ENCODE measurements at regions not wholly inside any gene's neighbourhood (a gene's known extent, or its start where the extent isn't known, plus 50 kb on each side); places are given as distances from the start of the nearest gene placed in this dataset.
"Not testable (repeated sequence)": the region's sequence is repeated elsewhere in the genome, so short reads cannot be mapped to it uniquely, and the experiment has no call there.

- DNase-seq: peak; percentile 32 to 59 (median 54)
These were observed 79.5 kb upstream of the GJB6 start for GRCh38 chr13:20311596-20311995.

DNA sequence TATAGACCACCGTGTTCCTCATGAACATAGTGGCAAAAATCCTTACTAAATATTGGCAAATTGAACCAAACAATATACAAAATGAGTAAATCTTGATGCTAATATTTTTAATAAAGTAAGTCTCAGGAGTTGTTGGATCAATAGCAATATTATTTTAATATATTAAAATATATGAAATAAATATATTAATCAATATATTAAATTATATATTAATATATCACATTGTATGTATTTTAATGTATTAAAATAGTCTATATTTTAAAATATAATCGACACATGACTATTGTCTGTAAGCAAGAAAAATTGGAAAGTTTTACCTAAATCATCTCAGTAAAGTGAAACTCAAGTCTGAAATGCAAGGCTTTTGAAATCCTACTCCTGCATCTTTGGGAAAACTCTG is 78.9 kb upstream of the GJB6 start:
- no peak for DNase-seq

GRCh38 chr13:20306039-20306438 is 73.9 kb upstream of the GJB6 start:
- no peak for DNase-seq

- no peak for DNase-seq
These were observed 73.5 kb upstream of the GJB6 start for GRCh38 chr13:20305587-20305986.

GRCh38 chr13:20304061-20304460 is 71.9 kb upstream of the GJB6 start:
- DNase-seq: not testable (repeated sequence)

DNA sequence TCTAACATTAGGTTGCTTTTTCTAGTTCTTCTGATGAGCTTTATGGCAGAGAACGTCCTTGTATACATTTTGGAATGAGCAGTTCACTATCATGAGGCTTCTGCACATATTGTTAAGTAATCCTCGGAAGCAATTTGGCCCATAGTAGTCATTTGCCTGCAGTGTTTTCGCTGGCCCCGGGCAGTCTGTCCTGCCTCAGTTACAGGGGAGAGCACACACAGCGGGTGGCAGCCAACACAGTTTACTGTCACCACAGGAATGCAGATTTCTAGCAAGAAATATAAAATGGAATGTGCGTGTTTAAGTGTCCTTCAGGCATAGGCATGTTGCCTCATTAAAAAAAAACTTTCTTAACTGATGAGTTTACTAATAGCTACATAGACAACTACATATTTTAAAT is 71.5 kb upstream of the GJB6 start:
- no peak for DNase-seq

- peak in 2 of 4 experiments; percentile 6 to 20 for DNase-seq
These were observed 69.4 kb upstream of the GJB6 start for GRCh38 chr13:20301403-20302071.

DNA sequence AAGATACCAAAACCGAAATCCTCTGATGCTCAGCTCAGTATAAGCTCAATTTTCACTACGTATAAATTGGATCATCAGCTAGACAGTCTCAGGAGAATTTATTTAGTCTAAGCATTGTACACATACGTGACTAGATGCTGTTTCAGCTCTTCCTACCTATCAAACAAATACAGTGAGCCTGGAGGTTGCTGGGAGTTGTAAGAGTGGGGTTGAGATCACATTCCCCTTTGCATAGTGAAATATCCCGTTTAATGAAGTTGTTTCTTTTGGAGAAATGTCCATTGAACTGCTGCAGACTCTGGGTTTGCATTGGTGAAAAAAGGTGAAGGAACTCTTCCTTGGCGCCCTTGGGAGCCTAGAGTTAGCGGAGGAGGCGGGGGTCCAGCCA is 68.9 kb upstream of the GJB6 start:
- DNase-seq: no peak

- DNase-seq: no peak
These were observed 65.1 kb upstream of the GJB6 start for GRCh38 chr13:20297181-20297580.

GRCh38 chr13:20295956-20296355 is 63.8 kb upstream of the GJB6 start:
- DNase-seq: no peak

DNA sequence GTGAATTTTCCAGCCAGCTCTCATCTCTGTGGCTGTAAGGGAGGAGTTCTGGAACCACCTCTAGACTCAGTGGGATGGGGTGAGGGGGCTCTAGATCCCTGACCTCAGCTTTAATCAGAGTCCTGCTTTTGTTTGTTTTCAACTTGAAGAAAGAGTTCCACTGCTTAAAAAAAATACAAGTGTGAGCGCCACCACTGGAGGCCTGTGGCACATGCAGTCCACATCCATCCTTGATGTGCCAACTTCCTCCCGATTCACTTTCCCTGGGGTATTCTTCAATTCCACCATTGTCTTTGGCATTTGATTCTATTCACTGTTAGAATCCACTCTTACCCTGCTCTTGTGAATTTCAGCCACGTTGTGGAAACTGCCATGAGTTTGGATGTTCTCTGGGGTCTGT is 62.4 kb upstream of the GJB6 start:
- peak in 1 of 4 experiments; percentile 12 for DNase-seq

DNA sequence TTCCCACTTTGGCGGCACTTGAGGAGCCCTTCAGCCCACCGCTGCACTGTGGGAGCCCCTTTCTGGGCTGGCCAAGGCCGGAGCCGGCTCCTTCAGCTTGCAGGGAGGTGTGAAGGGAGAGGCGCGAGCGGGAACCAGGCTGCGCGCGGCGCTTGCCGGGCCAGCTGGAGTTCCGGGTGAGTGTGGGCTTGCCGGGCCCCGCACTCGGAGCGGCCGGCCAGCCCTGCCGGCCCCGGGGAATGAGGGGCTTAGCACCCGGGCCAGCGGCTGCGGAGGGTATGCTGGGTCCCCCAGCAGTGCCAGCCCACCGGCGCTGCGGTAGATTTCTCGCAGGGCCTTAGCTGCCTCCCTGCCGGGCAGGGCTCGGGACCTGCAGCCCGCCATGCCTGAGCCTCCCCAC is 60.2 kb upstream of the GJB6 start:
- not testable (repeated sequence) for DNase-seq

DNA sequence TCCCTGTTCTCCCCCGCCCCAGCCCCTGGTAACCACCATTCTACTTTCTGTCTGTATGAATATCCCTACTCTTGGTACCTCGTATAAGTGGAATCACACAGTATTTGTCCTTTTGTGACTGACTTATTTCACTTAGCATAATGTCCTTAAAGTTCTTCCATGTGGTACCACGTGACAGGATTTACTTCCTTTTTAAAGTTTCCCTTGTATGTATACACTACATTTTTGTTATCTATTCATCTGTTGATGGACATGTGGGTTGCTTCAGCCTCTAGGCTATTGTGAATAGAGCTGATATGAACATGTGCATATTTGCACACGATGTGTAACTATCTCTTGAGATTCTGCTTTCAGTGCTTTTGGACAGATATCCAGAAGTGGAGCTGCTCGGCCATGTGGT is 59.6 kb upstream of the GJB6 start:
- peak in 1 of 4 experiments; percentile 10 for DNase-seq

- no peak for DNase-seq
These were observed 58.9 kb upstream of the GJB6 start for GRCh38 chr13:20291037-20291436.

DNA sequence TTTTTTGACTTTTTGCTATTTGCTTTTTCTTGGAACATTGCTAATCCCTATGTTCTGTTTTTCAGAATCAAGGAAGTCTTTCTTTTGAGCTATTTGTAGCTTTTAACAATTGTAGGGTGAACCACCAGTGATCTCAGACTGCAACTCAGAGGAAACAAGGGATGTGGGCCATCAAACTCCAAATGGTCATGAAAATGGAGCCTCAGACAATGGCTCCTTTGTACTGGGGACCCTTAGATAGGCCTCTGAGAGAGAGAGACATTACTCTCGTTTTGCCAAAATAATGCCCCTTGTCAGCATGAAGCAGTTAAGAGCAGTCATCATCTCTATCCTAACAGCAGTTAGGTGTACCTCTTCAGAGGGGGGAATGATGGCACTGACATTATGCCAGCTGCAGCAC is 56.4 kb upstream of the GJB6 start:
- no peak for DNase-seq

DNA sequence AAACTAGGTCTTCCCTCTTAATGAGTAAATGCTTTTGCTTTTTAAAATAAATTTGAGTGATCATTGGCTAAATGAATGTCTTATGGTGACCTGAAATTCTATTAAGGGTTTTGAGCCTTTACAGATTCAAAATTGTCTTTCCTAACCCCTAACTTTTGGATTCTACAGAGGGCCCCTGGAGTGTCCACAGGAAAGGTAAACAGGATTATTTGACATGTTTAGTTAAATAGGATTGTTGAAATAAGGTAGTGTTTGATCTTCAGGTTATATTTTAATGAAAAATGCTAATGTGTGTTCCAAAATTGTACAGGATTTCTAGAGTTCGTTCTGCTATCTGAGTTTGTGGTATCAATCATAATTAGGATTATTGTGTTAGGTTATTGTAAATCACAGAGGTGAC is 55.9 kb upstream of the GJB6 start:
- DNase-seq: no peak

DNA sequence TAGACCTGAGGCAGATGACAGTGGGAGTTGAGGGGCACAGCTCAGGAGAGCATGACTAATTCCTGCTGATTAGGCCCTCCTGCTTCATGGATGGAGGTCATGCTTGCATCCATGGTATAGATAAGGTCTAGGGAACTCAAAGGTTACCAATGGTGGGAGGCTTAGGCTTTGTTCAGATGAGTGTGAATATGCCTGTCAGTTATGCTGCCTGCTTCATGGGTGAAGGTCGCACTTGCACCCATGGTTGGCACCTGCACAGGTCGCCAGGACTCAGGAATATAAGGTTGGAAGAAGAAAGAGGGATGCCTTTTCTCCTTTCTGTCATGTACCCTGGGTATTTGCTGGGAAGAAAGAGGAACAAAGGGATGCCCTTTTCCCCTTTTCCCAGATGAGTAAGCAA is 53.4 kb upstream of the GJB6 start:
- DNase-seq: no peak

All from suppressor macrophage (primary cell).